AG10803 (cell line): ENCODE measurements at regions not wholly inside any gene's neighbourhood (a gene's known extent, or its start where the extent isn't known, plus 50 kb on each side); places are given as distances from the start of the nearest gene placed in this dataset.

Experiments
- DNase-seq: peaks from one replicate; pipeline ENCODE4 v3.0.0; 2010; ENCODE audit warnings: low read depth
- H3K4me3 ChIP-seq: 2 replicates; pipeline ENCODE4 v1.5.1; 2011; ENCODE audit warnings: mild to moderate bottlenecking, low read length, control low read depth
- CTCF ChIP-seq: conservative IDR thresholded peaks from 2 replicates; pipeline ENCODE4 v1.5.1; 2011; ENCODE audit warnings: mild to moderate bottlenecking, low read length, control low read depth, inconsistent platforms

- no peak for TF ChIP-seq CTCF
- DNase-seq, result peak; percentile 5
- H3K4me3 ChIP-seq, result no peak overlapping the region
These were observed 987.9 kb downstream of the NTRK3 start for GRCh38 chr15:87268675-87269074.

GRCh38 chr15:87267798-87268197 is 988.7 kb downstream of the NTRK3 start:
- TF ChIP-seq CTCF, result no peak
- no peak overlapping the region for H3K4me3 ChIP-seq
- DNase-seq, result peak; percentile 91

GRCh38 chr15:87263871-87264270 is 992.7 kb downstream of the NTRK3 start:
- no peak for DNase-seq
- no peak for TF ChIP-seq CTCF
- H3K4me3 ChIP-seq, result no peak overlapping the region

GRCh38 chr15:87263296-87263695 is 993.2 kb downstream of the NTRK3 start:
- no peak for DNase-seq
- no peak overlapping the region for H3K4me3 ChIP-seq
- TF ChIP-seq CTCF, result no peak

GRCh38 chr15:87245592-87245991 is 1010.9 kb downstream of the NTRK3 start:
- no peak for TF ChIP-seq CTCF
- no peak for DNase-seq
- no peak overlapping the region for H3K4me3 ChIP-seq

GRCh38 chr15:87243474-87243873 is 1013.1 kb downstream of the NTRK3 start:
- TF ChIP-seq CTCF, result no peak
- no peak for DNase-seq
- no peak overlapping the region for H3K4me3 ChIP-seq

- TF ChIP-seq CTCF, result no peak
- no peak for DNase-seq
- H3K4me3 ChIP-seq, result no peak overlapping the region
These were observed 1016.8 kb downstream of the NTRK3 start for GRCh38 chr15:87239582-87240230.
